Nephron (organoid): ENCODE measurements at regions not wholly inside any gene's neighbourhood (a gene's known extent, or its start where the extent isn't known, plus 50 kb on each side); places are given as distances from the start of the nearest gene placed in this dataset.

Source experiments
- H3K27ac Mint-ChIP-seq, 3 experiments: 2 replicates each; pipeline ENCODE4 v1.8.0; 2020; ENCODE audit warnings: mixed read lengths in 3 of 3, mild to moderate bottlenecking in 2 of 3, moderate library complexity in 1 of 3
- H3K27me3 Mint-ChIP-seq: 2 replicates; pipeline ENCODE4 v1.8.0; 2021; ENCODE audit warnings: low read depth, mild to moderate bottlenecking, moderate library complexity, mixed read lengths
- H3K36me3 Mint-ChIP-seq: 2 replicates; pipeline ENCODE4 v1.8.0; 2020; ENCODE audit warnings: low read depth, mixed read lengths
- H3K4me1 Mint-ChIP-seq: 2 replicates; pipeline ENCODE4 v1.8.0; 2020; ENCODE audit warnings: mixed read lengths
- H3K4me3 Mint-ChIP-seq, 3 experiments: 2 replicates each; pipeline ENCODE4 v1.8.0; 2020; ENCODE audit warnings: mild to moderate bottlenecking in 3 of 3, mixed read lengths in 3 of 3, moderate library complexity in 2 of 3
- H3K9me3 Mint-ChIP-seq: 2 replicates; pipeline ENCODE4 v1.8.0; 2020; ENCODE audit warnings: mixed read lengths
- CTCF ChIP-seq, 3 experiments: fragments of 200-600 bp; sonication (generic); IDR thresholded peaks; one replicate each; pipeline ENCODE4 v1.5.0; 2021; ENCODE audit warnings: antibody characterized with exemption in 3 of 3; ENCODE audit not compliant: unreplicated experiment in 3 of 3

- Mint-ChIP-seq H3K27me3 (peaks cover 3% of the 10 kb centered on the region), H3K4me3 (no peak overlapping the region), H3K4me1 (peaks cover 16% of the 10 kb centered on the region), H3K27ac (no peak overlapping the region), H3K9me3 (peaks cover 25% of the 10 kb centered on the region), H3K36me3 (peaks cover 4% of the 10 kb centered on the region)
- TF ChIP-seq CTCF (IDR thresholded peaks at IDR 0.05; ENCODE audit: unreplicated experiment in 3 of 3) = no peak
These were observed 119.1 kb upstream of the BMP5 start for GRCh38 chr6:55994531-55994930.

GRCh38 chr6:55993418-55993817 lies 118.0 kb upstream of the BMP5 start:
- no peak for TF ChIP-seq CTCF (IDR thresholded peaks at IDR 0.05; ENCODE audit: unreplicated experiment in 3 of 3)
- H3K4me3 Mint-ChIP-seq = no peak overlapping the region
- no peak overlapping the region for H3K27ac Mint-ChIP-seq
- H3K36me3 Mint-ChIP-seq = peaks cover 4% of the 10 kb centered on the region
- peaks cover 5% of the 10 kb centered on the region for H3K4me1 Mint-ChIP-seq
- H3K9me3 Mint-ChIP-seq = peaks cover 26% of the 10 kb centered on the region
- H3K27me3 Mint-ChIP-seq = peaks cover 3% of the 10 kb centered on the region

DNA sequence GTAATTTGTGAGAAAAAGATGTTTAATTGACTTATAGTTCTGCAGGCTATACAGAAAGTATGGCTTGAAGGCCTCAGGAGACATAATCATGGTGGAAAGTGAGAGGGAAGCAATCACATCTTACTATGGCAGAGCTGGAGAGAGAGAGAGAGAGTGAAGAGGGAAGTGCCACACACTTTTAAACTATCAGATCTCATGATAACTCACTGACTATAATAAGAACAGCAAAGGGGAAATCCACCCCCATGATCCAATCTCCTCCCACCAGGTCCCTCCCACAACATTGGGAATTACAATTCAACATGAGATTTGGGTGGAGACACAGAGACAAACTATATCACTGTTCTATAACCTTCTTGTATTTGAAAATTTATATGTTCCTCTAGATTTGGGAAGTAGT lies 117.2 kb upstream of the BMP5 start:
- H3K36me3 Mint-ChIP-seq = peaks cover 4% of the 10 kb centered on the region
- no peaks in the 10 kb centered on the region for H3K27me3 Mint-ChIP-seq
- no peak overlapping the region for H3K4me3 Mint-ChIP-seq

DNA sequence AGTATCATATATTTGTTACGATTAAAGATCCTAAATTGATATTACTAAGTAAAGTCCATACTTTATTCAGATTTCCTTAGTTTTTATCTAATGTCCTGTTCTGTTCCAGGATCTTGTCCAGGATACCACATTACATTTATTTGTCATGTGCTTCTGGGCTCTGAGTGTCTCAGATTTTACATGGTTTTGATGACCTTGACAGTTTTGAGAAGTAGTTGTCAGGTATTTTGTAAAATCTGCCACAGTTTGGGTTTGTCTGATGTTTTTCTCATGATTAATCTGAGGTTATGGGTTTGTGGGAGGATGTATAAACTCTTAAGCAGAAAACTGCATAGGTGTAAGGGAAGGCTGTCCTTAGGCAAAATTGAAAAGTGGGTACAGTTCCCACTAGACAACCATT lies 109.9 kb upstream of the BMP5 start:
- H3K9me3 Mint-ChIP-seq = peaks cover 23% of the 10 kb centered on the region
- H3K4me3 Mint-ChIP-seq = no peak overlapping the region
- H3K27me3 Mint-ChIP-seq = no peaks in the 10 kb centered on the region
- H3K27ac Mint-ChIP-seq = no peak overlapping the region
- TF ChIP-seq CTCF (IDR thresholded peaks at IDR 0.05; ENCODE audit: unreplicated experiment in 3 of 3) = no peak
- no peaks in the 10 kb centered on the region for H3K36me3 Mint-ChIP-seq
- H3K4me1 Mint-ChIP-seq = no peaks in the 10 kb centered on the region

More for the DNA sequence above, 117.2 kb upstream of the BMP5 start:
- Mint-ChIP-seq H3K27ac (no peak overlapping the region), H3K4me1 (no peaks in the 10 kb centered on the region), H3K9me3 (peaks cover 30% of the 10 kb centered on the region)
- no peak for TF ChIP-seq CTCF (IDR thresholded peaks at IDR 0.05; ENCODE audit: unreplicated experiment in 3 of 3)

DNA sequence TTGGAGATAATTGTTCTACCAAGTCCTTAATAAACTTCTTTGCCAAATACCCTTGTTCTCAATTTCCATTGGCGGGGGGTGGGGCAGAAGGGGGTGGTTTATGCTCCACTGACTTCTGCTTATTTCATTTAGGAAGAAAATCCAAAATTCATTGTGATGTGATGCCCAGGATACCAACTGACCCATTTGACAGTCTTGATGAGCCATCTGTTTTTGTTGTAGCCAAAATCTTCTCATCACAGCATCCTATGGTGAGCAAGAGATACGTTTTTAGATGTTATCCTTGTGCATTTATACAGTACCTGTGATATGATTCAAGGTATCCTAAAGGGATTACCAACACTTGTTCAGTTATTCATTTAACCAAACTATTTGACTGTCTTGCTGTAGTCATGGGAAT lies 108.5 kb upstream of the BMP5 start:
- H3K4me1 Mint-ChIP-seq = no peaks in the 10 kb centered on the region
- H3K27ac Mint-ChIP-seq = no peak overlapping the region
- peaks cover 23% of the 10 kb centered on the region for H3K9me3 Mint-ChIP-seq
- H3K4me3 Mint-ChIP-seq = no peak overlapping the region
- H3K36me3 Mint-ChIP-seq = no peaks in the 10 kb centered on the region
- H3K27me3 Mint-ChIP-seq = no peaks in the 10 kb centered on the region
- TF ChIP-seq CTCF (IDR thresholded peaks at IDR 0.05; ENCODE audit: unreplicated experiment in 3 of 3) = no peak

- Mint-ChIP-seq H3K27ac (no peak overlapping the region), H3K36me3 (no peaks in the 10 kb centered on the region), H3K9me3 (peaks cover 15% of the 10 kb centered on the region), H3K27me3 (no peaks in the 10 kb centered on the region), H3K4me3 (no peak overlapping the region), H3K4me1 (peaks cover 6% of the 10 kb centered on the region)
- TF ChIP-seq CTCF (IDR thresholded peaks at IDR 0.05; ENCODE audit: unreplicated experiment in 3 of 3) = no peak
These were observed 106.3 kb upstream of the BMP5 start for GRCh38 chr6:55981660-55982059.
